Parathyroid adenoma (tissue), 2 donors: ENCODE measurements at regions not wholly inside any gene's neighbourhood (a gene's known extent, or its start where the extent isn't known, plus 50 kb on each side); places are given as distances from the start of the nearest gene placed in this dataset.

Experiments
- H2AFZ ChIP-seq: fragments of 300-600 bp; sonication (generic); one replicate; pipeline ENCODE4 v1.7.0; 2017; ENCODE audit warnings: antibody characterized with exemption, mild to moderate bottlenecking
- H3K27ac ChIP-seq: fragments of 300-600 bp; sonication (generic); one replicate; pipeline ENCODE4 v1.7.0; 2017
- H3K27me3 ChIP-seq: fragments of 300-600 bp; sonication (generic); one replicate; pipeline ENCODE4 v1.7.0; 2017; ENCODE audit warnings: low read length; ENCODE audit not compliant: control insufficient read depth, insufficient read depth
- H3K36me3 ChIP-seq: fragments of 300-600 bp; sonication (generic); one replicate; pipeline ENCODE4 v1.7.0; 2017; ENCODE audit warnings: low read length; ENCODE audit not compliant: control insufficient read depth, insufficient read depth
- H3K4me1 ChIP-seq: fragments of 300-600 bp; sonication (generic); one replicate; pipeline ENCODE4 v1.7.0; 2017; ENCODE audit warnings: control low read depth
- H3K4me2 ChIP-seq: fragments of 300-600 bp; sonication (generic); one replicate; pipeline ENCODE4 v1.7.0; 2017; ENCODE audit warnings: low read length
- H3K4me3 ChIP-seq: fragments of 300-600 bp; sonication (generic); one replicate; pipeline ENCODE4 v1.7.0; 2017; ENCODE audit warnings: low read depth, low read length
- H3K79me2 ChIP-seq: fragments of 300-600 bp; sonication (generic); one replicate; pipeline ENCODE4 v1.7.0; 2017; ENCODE audit warnings: control low read depth
- H3K9ac ChIP-seq: fragments of 300-600 bp; sonication (generic); one replicate; pipeline ENCODE4 v1.7.0; 2017; ENCODE audit warnings: mild to moderate bottlenecking
- H3K9me3 ChIP-seq: fragments of 300-600 bp; sonication (generic); one replicate; pipeline ENCODE4 v1.7.0; 2017; ENCODE audit warnings: low read length; ENCODE audit not compliant: control insufficient read depth
- TF ChIP-seq, protein P1 (sequence below): fragments of 300-600 bp; sonication (generic); IDR thresholded peaks from one replicate; pipeline ENCODE4 v1.7.0; 2017; ENCODE audit warnings: antibody characterized with exemption, mild to moderate bottlenecking
- donor health status: primary hyperparathyroidism.

DNA sequence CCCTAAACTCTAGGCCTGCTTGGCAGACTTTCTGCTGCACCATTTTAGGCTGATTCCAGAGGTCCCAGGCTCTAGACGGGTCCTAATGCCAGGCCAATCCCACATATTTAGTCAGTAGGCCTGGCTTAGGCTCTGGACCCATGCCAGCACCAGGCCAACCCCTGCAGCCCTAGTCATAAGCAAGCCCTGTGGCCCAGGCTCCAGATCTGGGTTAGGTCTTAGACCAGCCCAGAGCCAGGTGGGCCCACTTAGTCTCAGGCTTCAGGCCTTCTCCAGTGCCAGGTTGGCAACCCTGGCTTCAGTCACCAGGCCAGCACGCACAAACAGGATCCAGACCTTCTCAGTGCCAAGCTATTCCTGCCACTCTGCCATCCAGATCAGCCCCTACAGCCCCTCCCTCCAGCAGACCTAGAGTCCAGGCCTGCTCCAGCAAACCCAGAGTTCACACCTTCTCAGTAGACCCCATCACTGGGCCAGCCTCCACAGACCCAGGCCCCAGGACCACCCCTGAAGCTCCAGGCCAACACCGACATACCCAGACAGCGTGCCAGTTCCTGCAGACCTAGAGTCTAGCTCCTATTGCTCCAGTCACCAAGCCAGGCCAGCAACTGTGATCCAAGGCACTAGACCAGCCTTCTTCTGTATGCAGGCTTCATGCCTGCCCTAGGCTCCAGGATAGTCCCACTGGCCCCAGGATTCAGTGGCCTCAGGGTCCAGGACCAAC, 467.6 kb downstream of the RWDD3 start:
- no peak overlapping the region for H3K27ac ChIP-seq
- no peak overlapping the region for H3K4me3 ChIP-seq
- no peak overlapping the region for H2AFZ ChIP-seq
- no peaks in the 10 kb centered on the region for H3K4me1 ChIP-seq
- H3K9ac ChIP-seq: no peak overlapping the region
- no peaks in the 10 kb centered on the region for H3K9me3 ChIP-seq
- H3K79me2 ChIP-seq: no peaks in the 10 kb centered on the region
- H3K27me3 ChIP-seq: no peaks in the 10 kb centered on the region
- H3K36me3 ChIP-seq: no peaks in the 10 kb centered on the region
- TF ChIP-seq, protein P1, sequence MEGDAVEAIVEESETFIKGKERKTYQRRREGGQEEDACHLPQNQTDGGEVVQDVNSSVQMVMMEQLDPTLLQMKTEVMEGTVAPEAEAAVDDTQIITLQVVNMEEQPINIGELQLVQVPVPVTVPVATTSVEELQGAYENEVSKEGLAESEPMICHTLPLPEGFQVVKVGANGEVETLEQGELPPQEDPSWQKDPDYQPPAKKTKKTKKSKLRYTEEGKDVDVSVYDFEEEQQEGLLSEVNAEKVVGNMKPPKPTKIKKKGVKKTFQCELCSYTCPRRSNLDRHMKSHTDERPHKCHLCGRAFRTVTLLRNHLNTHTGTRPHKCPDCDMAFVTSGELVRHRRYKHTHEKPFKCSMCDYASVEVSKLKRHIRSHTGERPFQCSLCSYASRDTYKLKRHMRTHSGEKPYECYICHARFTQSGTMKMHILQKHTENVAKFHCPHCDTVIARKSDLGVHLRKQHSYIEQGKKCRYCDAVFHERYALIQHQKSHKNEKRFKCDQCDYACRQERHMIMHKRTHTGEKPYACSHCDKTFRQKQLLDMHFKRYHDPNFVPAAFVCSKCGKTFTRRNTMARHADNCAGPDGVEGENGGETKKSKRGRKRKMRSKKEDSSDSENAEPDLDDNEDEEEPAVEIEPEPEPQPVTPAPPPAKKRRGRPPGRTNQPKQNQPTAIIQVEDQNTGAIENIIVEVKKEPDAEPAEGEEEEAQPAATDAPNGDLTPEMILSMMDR: no peak
- H3K4me2 ChIP-seq: no peak overlapping the region

DNA sequence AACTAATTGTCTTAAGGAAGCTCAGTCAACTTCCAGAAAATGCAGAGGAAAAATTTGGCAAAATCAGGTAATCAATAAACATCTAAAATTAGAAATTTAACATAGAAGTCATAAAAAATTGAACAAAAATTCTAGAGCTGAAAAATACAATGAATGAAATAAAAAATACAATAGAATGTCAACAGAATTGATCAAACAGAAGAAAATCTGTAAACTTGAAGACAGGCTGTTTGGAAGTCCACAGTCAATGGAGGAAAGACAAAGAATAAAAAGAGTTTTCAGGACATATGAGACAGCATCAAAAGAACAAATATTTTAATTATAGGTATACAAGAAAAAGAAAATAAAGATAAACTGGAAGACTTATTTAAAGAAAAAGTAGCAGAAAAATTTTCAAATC, 469.0 kb downstream of the RWDD3 start:
- TF ChIP-seq, protein P1: no peak
- H3K36me3 ChIP-seq: no peaks in the 10 kb centered on the region
- H3K4me2 ChIP-seq: no peak overlapping the region
- no peak overlapping the region for H3K4me3 ChIP-seq
- H3K9ac ChIP-seq: no peak overlapping the region
- H3K4me1 ChIP-seq: no peaks in the 10 kb centered on the region
- H3K79me2 ChIP-seq: no peaks in the 10 kb centered on the region
- H3K27me3 ChIP-seq: no peaks in the 10 kb centered on the region
- H2AFZ ChIP-seq: no peak overlapping the region
- H3K9me3 ChIP-seq: no peaks in the 10 kb centered on the region
- H3K27ac ChIP-seq: no peak overlapping the region

DNA sequence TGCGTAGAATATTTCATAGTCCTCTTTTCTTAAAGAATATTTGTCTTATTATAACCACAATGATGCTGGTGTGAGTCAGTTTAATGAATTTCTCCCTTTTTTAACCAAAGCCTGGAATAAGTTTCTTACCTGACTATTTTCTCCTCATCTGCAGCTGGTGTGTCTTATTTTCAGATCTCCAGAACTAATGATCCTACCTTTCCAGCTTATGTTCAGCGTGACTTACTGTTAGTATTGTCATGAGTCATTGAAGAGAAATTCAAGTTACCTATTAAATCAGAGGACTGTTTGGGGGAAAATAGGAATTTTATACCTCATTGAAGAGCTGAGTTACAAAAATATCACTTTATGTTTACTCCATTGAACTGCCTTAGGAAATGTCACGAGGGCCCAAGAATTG, 482.1 kb downstream of the RWDD3 start:
- H3K36me3 ChIP-seq: no peaks in the 10 kb centered on the region
- no peak overlapping the region for H3K9ac ChIP-seq
- no peaks in the 10 kb centered on the region for H3K9me3 ChIP-seq
- no peaks in the 10 kb centered on the region for H3K79me2 ChIP-seq
- H3K4me3 ChIP-seq: no peak overlapping the region
- no peaks in the 10 kb centered on the region for H3K27me3 ChIP-seq
- no peaks in the 10 kb centered on the region for H3K4me1 ChIP-seq
- no peak overlapping the region for H2AFZ ChIP-seq
- TF ChIP-seq, protein P1: no peak
- no peak overlapping the region for H3K4me2 ChIP-seq
- H3K27ac ChIP-seq: no peak overlapping the region

DNA sequence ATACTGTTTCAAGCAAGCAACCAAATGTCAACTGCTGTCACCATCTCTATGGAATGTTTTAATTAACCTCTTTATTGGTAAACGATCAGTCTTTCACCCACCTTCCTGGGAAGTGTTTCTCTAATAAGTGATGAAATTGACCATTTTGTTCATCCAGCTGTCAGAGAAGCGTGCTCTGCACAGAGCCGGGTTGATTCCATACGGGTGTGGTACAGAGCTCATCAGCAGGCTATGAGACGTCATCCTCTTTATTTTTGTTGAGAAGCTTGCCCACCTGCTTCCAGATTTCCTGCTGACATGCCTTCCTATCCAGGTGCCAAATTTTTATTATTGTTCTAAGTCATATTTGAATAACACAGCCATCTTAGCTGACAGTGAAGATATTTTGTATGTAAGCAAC, 482.5 kb downstream of the RWDD3 start:
- H3K4me1 ChIP-seq: no peaks in the 10 kb centered on the region
- no peak overlapping the region for H3K4me3 ChIP-seq
- H3K36me3 ChIP-seq: no peaks in the 10 kb centered on the region
- no peak overlapping the region for H2AFZ ChIP-seq
- H3K27me3 ChIP-seq: no peaks in the 10 kb centered on the region
- no peak overlapping the region for H3K9ac ChIP-seq
- no peaks in the 10 kb centered on the region for H3K9me3 ChIP-seq
- TF ChIP-seq, protein P1: no peak
- no peak overlapping the region for H3K4me2 ChIP-seq
- H3K27ac ChIP-seq: no peak overlapping the region
- no peaks in the 10 kb centered on the region for H3K79me2 ChIP-seq

DNA sequence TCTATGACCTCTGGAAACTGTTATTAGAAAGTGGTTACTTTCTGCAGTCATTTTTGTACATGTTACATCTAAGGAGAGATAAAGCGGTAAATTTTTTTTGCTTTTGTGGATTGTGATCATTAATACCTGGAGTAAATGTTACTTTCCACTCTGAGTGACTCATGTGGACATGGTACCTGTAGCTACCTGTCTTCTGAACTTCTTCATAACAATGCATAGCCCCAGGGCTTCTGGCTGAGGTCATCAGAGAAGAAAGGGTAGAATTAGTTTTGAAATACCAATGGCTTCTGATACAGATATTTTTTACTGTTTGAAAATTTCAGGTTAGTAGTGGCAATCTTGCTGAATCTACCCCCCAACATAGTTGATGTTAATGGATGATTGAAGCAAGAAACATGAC, 489.3 kb downstream of the RWDD3 start:
- TF ChIP-seq, protein P1: no peak
- Histone ChIP-seq H3K27me3 (no peaks in the 10 kb centered on the region), H3K4me2 (no peak overlapping the region), H3K27ac (no peak overlapping the region), H2AFZ (no peak overlapping the region), H3K4me1 (no peaks in the 10 kb centered on the region), H3K36me3 (no peaks in the 10 kb centered on the region), H3K9me3 (no peaks in the 10 kb centered on the region), H3K79me2 (no peaks in the 10 kb centered on the region), H3K9ac (no peak overlapping the region), H3K4me3 (no peak overlapping the region)
